ENCODE measurements at regions not wholly inside any gene's neighbourhood (a gene's known extent, or its start where the extent isn't known, plus 50 kb on each side); places are given as distances from the start of the nearest gene placed in this dataset.
"Not testable (repeated sequence)": the region's sequence is repeated elsewhere in the genome, so short reads cannot be mapped to it uniquely, and the experiment has no call there.

DNA sequence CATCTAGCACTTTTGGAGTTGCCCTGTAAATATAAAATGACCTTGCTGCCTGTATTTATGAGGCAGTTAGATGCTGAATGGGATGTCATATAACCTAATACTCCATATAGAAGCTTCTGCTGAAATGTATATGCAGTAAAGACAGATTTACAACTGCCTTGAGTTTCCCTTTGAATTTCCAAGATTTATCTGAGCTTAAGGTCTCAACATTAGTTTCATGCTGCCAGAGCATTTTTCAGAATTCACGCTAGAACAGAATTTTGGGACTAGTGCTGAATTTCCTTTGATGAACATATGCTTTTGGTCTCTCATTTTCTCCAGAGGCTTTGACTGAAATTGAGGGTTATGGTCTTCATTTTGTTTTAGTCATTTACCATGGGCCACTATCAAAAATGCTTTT is 254.7 kb upstream of the FANCL start:
- DNase-seq: no peak

DNA sequence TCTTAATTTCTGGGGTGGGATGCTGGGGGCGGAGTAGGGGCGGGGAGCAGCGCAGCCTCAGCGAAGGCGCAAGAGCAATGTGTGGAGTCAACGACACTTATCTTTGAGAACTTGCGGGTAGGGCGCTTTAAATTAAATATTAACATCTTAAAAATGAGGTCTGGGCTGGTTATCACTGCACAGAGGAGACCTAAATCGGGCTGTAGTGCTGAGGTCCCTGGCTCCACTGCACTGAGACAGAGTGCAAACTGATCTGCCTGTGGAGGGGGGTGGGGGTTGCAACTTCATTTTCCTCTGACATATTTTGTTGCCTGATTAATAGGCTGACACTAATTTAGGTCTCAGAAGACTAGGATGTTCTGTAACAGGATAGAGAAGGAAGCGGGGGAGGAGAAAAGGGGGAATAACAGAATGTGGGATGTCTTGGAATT is 253.0 kb upstream of the FANCL start:
- no peak for DNase-seq

GRCh38 chr2:58484629-58485028 is 243.5 kb upstream of the FANCL start:
- DNase-seq: no peak

- DNase-seq: no peak
Observed at GRCh38 chr2:58484221-58484620, 243.1 kb upstream of the FANCL start.

GRCh38 chr2:58483307-58483706 is 242.2 kb upstream of the FANCL start:
- DNase-seq: no peak

DNA sequence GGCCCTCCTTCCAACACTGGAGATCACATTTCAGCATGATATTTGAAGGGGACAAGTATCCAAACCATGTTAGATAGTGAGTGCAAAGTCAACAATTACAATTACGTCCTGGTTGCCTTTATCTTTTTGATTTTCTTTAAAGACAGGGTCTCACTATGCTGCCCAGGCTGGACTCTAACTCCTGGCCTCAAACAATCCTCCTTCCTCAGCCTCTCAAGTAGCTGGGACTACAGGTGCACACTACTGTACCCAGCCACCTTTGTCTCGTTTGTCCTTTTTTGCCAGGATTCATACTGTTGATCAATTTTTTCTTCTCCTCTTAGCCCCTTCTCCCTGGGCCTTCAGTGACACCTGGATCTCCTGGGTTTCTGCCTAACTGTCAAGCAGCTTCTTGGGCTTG is 240.5 kb upstream of the FANCL start:
- DNase-seq: no peak

DNA sequence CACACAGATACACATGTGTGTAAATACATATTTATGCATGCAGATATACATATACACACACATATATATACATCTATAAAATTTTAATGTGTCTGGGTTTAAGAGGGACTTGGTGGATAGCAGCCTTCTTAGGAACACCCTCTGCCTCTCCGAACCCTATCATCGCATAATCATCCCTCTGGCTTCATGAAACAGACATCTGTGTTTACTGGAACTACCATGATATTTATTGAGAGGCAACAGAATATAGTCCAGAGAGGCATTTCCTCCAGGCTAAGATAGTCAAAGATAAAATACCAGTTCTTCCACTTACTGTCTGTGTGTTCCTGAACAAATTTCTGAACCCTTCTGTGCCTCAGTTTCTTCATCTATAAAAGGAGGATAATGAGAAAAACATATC is 239.0 kb upstream of the FANCL start:
- DNase-seq: no peak

- peak; percentile 2 for DNase-seq
Observed at GRCh38 chr2:58479535-58480140, 238.5 kb upstream of the FANCL start.

DNA sequence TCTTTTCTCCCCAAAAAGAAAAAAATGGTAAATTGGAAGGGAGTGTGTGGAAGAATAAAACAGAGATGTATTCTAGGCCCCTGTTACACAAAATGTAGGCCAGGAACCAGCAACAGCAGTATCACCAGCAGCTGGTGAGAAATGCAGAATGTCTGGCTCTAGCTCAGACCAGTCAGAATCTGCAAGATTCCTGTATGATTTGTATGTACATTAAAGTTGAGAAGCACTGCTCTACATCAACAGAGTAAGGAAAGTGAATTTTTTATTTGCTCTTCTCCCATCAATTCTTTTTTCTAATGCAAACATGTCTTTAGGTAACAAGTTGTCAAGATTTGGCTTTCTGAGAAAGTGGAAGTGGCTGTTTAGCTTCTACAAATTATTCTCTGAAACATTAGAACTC is 235.4 kb upstream of the FANCL start:
- DNase-seq: no peak

- no peak for DNase-seq
Observed at GRCh38 chr2:58475756-58476155, 234.6 kb upstream of the FANCL start.

- no peak for DNase-seq
Observed at GRCh38 chr2:58473165-58473564, 232.0 kb upstream of the FANCL start.

DNA sequence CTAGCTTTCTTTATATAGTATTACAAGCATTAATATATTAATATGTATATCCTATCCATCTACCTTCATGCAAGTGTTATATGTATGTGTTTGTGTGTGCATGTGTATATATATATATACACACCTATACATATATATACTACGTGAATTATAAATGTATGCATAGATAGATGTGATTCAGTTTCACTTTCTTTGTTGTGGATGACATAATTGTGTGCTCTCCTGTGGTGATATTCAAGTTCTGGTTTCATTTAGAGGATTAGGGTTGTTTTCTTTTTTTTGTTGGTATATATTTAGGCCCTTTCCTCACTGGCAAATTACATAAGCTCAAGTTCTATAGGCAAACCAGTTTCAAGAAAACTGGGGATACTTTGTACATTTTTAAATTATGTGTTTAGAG is 225.7 kb upstream of the FANCL start:
- DNase-seq: no peak

- DNase-seq: not testable (repeated sequence)
Observed at GRCh38 chr2:58466021-58466420, 224.9 kb upstream of the FANCL start.

DNA sequence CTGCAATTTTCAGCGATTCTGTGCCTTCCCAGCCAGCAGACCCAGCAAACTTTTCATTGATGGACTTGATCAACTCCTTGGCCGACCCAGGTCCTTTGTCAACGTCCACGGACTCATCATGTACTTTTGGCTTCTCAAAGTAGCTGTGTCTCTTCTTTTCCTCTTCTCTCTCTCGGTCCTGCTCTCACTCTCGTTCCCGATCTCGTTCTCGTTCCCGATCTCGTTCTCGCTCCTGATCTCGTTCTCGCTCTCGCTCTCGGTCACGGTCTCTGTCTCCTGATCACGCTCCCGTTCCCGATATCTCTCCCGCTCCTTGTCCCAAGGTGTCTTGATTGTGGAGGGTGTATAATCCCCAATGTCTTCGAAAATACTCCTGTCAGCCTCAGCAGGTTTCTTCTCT is 219.5 kb upstream of the FANCL start:
- no peak for DNase-seq

DNA sequence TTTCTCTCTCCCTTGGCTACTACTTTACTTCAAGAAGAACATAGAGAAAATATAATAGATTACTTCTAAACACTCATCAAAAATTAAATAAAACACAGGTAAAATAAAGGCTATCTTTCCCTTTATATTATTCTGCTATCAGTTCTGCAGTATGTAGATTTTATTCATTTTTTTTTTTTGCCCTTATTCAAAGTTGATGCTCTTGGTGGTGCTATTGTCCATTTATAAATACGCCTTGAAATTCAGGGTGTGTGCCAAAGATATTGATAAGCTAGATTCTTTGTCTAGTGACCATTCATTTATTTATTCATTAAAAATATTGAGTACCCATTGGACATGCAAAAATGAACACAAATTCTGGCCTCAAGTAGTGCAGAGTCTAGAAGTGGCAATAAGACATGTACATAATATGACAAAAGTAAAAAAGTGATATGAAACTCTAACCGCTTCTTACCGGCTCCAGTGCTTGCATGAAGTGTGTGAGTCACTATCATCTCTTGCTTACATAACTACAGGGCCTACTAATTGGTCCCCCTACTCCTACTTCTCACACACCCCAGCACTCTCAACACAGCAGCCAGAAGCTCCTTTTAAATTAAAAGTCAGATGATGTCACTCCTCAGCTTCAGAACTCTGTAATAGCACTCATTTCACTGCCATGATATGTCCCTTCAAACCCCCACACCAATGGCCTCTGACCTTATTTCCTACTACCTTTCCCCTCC is 208.3 kb upstream of the FANCL start:
- DNase-seq: no peak

- DNase-seq: no peak
Observed at GRCh38 chr2:58448845-58449244, 207.7 kb upstream of the FANCL start.

DNA sequence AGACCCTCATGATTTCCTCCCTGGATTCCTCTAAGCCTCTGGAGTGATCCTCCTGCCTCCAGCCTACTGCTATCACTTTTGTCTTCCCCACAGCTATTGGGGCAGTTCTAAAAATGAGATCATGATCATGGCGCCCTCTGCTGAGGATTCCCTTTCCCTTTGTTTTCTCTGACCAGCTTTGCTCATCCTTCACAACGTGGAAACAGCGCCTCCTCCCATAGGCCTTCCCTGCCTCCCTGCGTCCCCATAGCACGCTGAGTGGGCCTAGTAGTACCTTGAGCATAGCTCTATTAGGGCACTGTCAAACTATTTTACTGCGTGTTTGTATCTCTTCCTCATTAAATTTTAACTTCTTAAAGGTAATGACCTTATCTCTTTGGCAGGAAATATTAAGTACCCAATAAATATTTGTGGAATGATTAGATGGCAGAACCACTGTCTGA is 207.0 kb upstream of the FANCL start:
- peak; percentile 48 for DNase-seq

DNA sequence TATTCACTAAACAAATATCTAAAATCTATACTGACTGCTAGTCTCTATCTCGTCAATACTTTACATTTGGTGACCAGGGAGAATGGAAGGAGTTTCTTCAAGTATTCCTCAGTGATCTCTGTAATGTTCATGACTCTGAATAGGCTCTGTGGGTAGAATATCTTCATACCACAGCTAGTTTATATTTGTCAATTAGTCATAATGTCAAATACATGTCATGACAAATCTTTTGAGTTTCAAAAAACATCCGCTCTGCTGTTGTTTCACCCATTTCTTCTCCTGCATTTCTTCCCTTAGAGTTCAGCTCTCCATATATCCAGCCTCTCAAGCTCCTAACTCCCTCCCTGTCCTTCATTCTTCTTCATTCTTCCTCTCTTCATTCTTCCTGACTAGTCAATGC is 206.5 kb upstream of the FANCL start:
- DNase-seq: no peak

DNA sequence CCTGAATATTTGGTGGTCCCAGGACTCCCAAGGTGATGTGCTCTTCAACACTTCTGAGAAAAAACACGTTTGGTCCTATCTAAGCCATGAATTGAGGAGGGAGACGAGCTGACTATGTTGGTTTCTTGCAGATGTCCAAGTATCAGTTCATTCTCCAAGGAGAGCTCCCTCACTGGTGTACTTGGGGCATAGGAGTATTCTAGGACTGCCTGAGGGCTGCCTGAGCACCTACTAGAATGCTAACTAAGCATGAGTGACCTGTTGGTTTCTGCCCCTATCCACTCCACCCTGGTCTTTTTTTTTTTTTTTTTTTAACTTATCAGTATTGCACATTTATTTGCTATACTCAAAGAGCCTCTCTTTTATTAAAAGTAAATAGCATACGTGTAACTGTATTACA is 200.5 kb upstream of the FANCL start:
- no peak for DNase-seq

DNA sequence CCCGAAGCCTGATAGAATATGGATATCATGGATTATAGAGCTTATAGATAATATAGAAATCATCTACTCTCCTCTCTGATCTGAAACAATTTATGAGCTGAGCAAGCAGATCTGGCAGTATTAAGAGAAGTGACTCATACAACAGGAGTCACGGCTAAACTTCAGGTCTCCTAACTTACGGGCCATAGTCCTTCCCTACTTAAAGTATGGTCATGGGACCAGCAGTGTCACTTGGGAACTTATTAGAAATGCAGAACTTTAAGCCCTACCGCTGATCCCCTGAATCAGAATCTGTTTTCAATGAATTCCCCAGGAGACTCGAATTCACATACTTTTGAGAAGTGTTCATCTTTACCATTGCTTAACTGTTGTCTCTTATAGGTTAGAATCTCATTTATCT is 195.7 kb upstream of the FANCL start:
- no peak for DNase-seq

DNA sequence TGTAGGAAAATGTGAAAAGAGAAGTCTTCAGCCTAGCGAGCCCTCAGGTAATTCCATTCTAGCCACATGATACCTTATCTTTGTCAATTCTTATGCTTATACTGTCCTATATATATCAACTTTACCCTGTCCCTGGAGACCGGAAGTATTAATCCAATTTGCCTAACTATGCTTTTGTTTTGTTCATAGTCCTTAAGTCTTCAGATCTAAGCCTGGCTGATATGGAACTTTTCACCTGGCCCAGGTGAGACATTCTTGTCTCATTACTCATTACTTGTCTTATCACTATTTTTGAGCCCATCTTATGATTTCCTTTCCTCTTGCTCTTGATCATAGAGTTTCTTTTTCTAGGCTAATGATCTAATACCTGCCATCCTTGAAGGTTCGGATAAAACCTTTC is 194.1 kb upstream of the FANCL start:
- no peak for DNase-seq

DNA sequence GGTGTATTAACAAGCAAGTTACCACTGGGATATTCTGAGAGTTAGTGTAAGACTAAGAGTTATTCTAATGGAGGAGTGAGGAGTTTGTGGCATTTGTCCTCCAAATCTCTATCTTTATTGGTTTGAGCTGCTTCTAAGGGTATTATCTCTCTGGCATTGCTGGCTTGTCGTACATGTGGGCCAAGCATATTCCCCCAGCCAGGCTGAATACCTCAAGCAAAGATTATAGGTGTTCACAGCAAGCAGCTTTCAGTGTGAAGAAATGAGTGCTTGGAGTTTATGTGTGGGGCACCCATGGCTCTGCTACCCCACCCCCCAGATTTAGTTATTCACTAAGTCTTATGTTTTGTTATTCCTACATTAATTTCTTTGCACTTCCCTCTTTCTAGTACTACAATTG is 193.6 kb upstream of the FANCL start:
- no peak for DNase-seq

GRCh38 chr2:58432491-58433170 is 191.5 kb upstream of the FANCL start:
- no peak for DNase-seq
